GM21526 (cell line): ENCODE measurements at regions not wholly inside any gene's neighbourhood (a gene's known extent, or its start where the extent isn't known, plus 50 kb on each side); places are given as distances from the start of the nearest gene placed in this dataset.
"Not testable (repeated sequence)": the region's sequence is repeated elsewhere in the genome, so short reads cannot be mapped to it uniquely, and the experiment has no call there.

Experiments
- ATAC-seq: cut with Tn5 transposase; IDR thresholded peaks from one replicate; pipeline ENCODE4 v1.9.1; 2021; ENCODE audit warnings: moderate library complexity; ENCODE audit not compliant: unreplicated experiment, low FRiP score

GRCh38 chr6:84905823-84906222 is 141.4 kb upstream of the TBX18 start:
- no peak for ATAC-seq

DNA sequence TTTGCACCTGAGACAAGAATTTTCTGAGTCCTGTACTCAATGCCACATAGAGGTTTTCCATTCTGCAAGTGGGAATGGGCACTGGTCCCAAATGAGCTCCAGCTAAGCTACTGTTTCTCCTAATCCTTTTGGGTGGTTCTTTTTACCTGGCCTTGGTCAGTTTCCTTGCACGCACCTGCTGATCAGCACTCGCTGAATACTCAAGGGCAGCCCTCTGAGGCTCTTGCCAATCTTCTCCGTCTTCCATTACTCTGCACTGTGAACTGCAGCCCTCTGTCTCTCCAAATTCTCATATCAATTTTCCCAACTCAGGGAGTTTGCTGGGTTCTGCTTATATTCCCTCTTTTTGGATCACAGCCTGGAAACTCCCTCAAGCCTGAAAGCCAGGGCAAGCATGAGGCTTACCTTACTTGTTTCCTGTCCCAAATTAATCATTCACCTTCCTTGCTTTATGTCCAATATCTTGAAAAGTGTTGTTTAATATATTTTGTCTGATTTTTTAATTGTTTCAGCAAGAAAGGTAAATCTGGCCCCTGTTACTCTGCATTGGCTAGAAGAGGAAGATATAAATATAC is 138.0 kb upstream of the TBX18 start:
- no peak for ATAC-seq

- no peak for ATAC-seq
These were observed 133.7 kb upstream of the TBX18 start for GRCh38 chr6:84897988-84898594.

- no peak for ATAC-seq
These were observed 132.6 kb upstream of the TBX18 start for GRCh38 chr6:84897011-84897410.

DNA sequence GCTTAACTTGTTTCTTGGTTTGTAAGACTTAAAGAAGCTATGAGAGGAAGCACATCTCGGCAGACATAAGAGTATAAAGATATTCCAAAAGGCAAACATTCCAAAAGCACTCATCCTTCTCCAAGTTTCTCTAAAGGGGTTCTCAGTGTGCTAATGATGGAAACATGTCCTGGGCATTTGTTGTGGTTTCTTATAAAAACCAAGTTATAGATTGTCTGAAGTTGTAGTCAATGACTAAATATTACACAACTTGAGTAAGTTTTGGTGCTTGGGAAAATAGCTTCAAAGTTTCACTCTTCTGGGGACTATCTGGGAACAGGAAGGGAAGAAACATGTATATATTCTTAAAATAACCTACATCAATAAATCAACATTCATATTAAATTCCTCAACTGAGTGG is 128.3 kb upstream of the TBX18 start:
- no peak for ATAC-seq

DNA sequence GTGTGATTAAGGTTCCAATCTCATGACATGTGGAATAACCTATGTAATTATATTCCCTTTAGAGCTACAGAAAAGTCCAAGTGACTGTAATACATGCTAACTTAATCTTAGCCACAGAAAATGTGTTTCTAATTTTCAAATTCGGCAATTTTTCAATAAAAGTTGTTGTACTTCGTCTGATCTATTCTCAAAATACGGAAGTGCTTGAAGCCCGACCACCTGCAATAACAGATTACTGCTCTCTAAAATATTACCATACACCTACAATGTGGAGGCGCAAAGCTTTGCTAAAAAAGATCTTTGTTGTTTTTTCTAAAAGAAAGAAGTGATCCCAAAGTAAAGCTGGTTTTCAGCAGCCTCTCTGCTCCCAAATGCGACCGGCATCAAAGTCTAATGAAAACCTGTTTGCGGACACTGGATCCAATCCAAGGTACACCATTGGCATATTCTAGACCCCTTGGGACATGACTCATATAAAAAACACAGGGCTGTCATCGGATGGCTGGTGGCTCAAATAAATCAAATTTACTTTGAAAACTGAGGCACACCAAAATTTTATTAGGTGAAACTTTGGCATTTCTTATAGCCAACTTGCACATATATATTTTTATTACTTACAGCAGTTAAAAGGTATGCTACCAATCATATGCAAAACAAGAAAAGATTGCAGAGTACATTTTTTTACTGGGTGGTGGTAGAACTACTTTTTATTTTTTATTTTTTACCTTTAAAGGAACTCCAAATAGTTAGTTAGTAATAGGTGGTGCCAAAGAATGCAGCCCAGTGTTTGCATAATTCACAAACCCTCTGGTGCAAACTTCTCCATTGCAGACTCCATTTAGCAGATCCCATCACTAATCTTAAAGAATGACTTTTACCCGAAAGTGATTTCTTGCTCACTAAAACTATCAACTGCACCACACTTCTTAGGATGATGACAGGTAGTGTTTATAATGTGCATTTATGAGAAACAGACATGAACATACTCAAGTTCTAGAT is 118.7 kb upstream of the TBX18 start:
- no peak for ATAC-seq

DNA sequence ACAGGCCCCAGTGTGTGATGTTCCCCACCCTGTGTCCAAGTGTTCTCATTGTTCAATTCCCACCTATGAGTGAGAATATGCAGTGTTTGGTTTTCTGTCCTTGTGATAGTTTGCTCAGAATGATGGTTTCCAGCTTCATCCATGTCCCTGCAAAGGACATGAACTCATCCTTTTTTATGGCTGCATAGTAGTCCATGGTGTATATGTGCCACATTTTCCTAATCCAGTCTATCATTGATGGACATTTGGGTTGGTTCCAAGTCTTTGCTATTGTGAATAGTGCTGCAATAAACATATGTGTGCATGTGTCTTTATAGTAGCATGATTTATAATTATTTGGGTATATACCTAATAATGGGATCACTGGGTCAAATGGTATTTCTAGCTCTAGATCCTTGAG is 115.0 kb upstream of the TBX18 start:
- not testable (repeated sequence) for ATAC-seq

- no peak for ATAC-seq
These were observed 113.3 kb upstream of the TBX18 start for GRCh38 chr6:84877515-84878210.

DNA sequence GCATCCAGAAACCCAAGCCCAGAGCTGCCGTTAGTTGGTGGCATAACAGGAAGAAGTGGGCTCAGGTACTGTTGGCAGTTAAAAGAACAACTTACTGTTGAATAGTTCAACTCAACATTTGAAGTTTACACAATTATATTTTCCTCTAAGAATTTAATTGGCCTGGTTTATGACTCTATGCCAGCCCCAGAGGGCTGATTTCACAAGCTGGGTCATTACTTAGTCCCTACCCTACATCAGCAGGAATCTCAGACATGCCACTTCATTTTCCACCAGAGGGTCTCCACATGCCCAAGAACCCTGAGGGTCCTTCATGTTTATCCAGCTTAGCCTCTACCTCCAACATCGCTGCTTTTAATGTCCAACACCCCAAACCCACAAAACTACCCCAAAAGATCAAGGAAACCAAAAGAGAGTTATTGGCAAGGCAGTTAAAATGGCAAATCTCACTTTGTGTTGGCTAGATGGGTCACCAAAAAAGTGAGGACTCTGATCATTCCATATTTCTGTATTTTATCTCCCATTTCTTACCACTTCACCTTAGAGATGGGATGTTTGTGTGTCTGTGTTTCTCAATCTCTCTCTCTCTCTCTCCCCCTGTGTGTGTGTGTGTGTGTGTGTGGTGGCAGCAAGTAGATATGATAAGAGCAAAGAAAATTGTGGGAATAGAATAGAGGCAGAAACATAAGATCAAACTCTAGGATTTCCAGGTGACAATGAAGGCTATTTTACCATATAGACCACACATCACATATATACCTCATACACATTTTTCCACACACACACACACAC is 112.5 kb upstream of the TBX18 start:
- no peak for ATAC-seq

GRCh38 chr6:84872996-84873723 is 108.8 kb upstream of the TBX18 start:
- no peak for ATAC-seq

GRCh38 chr6:84871925-84872324 is 107.5 kb upstream of the TBX18 start:
- no peak for ATAC-seq

DNA sequence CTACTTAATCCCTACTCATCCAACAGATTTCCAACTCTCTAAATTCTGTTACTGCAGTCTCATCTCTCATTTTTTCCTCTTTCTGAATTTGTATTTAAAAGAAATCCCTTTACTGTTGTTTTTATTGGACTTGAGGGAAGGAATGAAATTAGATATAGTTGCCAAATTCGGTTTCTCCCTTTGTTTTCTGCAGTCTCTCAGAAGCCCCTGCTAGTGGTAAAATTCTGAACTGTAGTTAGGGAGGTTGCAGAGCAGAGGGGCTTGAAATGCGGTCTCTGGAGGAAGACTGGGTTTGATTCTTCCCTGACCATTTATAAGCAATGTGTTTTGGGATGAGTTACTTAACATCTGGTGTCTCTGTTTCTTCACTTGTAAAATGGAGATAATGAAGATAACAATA is 106.3 kb upstream of the TBX18 start:
- no peak for ATAC-seq

GRCh38 chr6:84868149-84868548 is 103.8 kb upstream of the TBX18 start:
- ATAC-seq, result no peak

GRCh38 chr6:84867521-84867920 is 103.1 kb upstream of the TBX18 start:
- no peak for ATAC-seq

DNA sequence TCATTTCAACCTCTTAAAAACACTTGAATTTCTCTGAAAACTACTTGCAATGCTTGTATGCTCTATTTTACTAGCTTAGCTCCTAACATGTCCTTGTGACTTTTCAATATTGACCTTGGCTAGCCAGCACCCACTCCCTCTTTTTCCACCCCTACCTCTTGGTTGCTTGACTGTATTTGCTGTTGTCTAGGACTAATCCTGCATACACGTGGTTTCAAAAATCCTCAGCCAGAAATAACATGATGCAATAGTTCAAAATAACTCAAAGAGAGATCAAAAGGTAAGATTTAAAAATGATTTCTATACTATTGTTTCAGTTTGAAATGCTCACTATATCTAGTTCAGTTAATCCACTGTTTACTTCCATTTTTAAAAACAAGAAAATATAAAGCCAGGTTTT is 102.3 kb upstream of the TBX18 start:
- no peak for ATAC-seq

GRCh38 chr6:84865372-84865771 is 101.0 kb upstream of the TBX18 start:
- ATAC-seq, result not testable (repeated sequence)

DNA sequence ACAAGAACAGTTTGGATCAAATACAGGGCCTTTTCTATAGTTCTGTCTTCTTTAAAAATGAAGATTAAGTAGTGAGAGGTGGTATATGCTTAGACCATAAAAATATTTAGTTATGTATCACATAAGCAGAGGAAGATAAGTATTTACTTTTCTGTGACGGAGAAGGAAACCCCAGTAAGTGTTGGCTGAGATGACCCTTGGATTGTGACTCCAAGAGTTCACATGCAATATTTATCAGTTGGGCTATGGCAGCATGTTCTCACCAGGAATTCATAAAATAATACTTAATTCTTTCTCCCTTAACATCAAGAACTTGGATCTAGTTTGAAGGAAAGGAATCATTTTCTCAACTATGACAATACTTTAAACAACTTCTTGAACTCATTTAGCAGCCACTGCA is 98.4 kb upstream of the TBX18 start:
- ATAC-seq, result no peak

- no peak for ATAC-seq
These were observed 96.5 kb upstream of the TBX18 start for GRCh38 chr6:84860920-84861319.

GRCh38 chr6:84860509-84860908 is 96.1 kb upstream of the TBX18 start:
- no peak for ATAC-seq
